22Rv1 (cell line): ENCODE measurements at regions not wholly inside any gene's neighbourhood (a gene's known extent, or its start where the extent isn't known, plus 50 kb on each side); places are given as distances from the start of the nearest gene placed in this dataset.

ENCODE experiments used
- CTCF ChIP-seq: fragments of 450-650 bp; IDR thresholded peaks from 2 replicates; pipeline ENCODE4 v1.5.1; 2017; ENCODE audit warnings: mild to moderate bottlenecking
- ZFX ChIP-seq: fragments of 450-650 bp; IDR thresholded peaks from 2 replicates; pipeline ENCODE4 v1.6.1; 2017; ENCODE audit warnings: antibody characterized with exemption, borderline replicate concordance

- TF ChIP-seq CTCF, result no peak
- no peak for TF ChIP-seq ZFX
These were observed 415.4 kb downstream of the SLITRK5 start for GRCh38 chr13:88086577-88086976.
